Stimulated activated CD4-positive, alpha-beta T cell treated with anti-CD3 and anti-CD28 coated beads, Interleukin-1b, Interleukin-23, amount 100 ng/mL, for 24 hours (primary cell): ENCODE measurements at regions not wholly inside any gene's neighbourhood (a gene's known extent, or its start where the extent isn't known, plus 50 kb on each side); places are given as distances from the start of the nearest gene placed in this dataset.
"Not testable (repeated sequence)": the region's sequence is repeated elsewhere in the genome, so short reads cannot be mapped to it uniquely, and the experiment has no call there.

Experiments
- DNase-seq, 4 experiments: peaks; one replicate each; pipeline ENCODE4 v3.0.0-alpha.2; 2020; ENCODE audit warnings: low read depth in 4 of 4, low spot score in 1 of 4

- DNase-seq = no peak
Observed at GRCh38 chr12:75710361-75711069, 199.1 kb upstream of the KRR1 start.

DNA sequence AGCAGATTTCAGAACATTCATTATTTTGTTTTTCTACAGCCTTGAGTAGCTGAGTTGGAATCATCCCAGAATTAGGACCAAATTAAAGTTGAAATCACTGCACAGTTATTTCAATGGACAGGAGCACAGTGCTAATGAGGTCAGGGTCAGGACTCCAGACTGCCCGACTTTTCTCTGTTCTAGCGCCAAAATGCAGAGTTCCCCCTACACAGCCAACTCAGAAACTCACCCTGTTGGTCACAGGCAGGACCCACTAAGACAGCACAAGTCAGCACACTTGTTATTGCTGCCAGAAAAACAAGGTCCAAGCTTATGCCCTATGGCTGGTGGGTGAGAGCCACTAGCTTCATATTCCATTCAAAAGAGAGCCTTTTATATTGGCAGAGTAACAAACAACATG lies 198.1 kb upstream of the KRR1 start:
- no peak for DNase-seq

DNA sequence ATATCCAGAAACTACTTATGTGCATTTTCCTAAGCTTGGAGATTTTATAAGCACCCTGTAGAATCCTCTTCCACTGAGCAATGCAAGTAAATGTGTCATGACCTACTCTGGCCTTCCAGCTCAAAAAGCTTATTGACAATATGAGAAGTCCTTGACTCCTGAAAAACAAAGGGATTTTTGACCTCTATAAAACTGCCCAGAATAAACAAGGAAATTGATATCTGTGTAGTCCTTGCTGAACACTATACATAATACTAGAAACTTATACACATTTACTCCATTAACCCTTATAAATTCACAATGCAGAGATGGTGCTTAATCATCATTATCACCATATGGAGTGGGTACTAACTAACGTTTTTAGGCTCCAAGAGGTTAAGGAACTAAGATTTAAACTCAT lies 197.4 kb upstream of the KRR1 start:
- DNase-seq = no peak

DNA sequence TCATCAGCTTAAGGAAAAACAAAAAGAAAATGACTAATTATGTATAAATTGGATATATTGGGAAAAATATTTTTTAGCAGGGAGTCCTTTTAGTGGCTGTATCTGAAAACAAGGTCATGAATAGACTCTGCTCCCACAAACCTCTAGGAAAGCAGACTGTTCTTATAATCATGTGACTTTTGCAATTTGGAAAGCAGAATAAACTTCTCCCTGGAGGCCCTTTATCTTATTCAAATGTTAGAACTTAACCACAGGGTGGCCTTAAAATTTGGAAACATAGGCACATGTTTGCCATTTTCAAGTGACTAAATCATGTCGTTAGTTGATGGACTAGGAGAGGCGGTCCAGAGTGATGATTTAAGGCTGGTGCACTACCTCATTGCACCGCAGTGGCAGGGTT lies 196.6 kb upstream of the KRR1 start:
- no peak for DNase-seq

DNA sequence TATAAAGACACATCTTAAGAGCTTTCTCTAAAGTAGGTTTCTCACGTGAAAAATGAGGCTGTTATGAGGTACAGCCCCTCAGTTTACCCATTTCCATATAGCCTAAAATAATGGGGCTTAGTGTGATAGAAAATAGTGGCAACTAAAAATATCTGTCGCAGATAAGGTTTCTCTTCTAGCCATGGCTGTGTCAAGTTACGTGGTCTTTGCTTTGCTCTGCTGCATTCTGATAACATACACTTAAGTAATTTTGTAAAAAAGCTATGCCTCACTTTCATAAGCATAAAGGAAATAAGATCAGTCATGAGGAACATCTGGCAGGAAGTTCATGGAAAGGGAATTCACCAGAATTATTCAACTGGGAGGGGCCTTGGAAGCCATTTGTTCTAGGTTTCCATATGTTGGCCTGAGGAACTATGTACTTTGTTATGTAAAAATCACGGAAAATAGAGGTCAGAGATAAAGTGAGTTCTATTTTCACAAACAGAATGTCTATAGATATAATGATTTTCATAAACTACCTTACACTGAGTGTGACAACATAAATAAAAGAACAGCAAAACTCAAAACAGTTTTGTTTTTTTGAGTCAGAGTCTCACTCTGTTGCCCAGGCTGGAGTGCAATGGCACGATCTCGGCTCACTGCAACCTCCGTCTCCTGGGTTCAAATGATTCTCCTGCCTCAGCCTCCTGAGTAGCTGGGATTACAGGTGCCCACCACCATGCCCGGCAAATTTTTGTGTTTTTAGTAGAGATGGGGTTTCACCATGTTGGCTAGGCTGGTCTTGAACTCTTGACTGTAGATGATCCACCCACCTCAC lies 195.6 kb upstream of the KRR1 start:
- no peak for DNase-seq

DNA sequence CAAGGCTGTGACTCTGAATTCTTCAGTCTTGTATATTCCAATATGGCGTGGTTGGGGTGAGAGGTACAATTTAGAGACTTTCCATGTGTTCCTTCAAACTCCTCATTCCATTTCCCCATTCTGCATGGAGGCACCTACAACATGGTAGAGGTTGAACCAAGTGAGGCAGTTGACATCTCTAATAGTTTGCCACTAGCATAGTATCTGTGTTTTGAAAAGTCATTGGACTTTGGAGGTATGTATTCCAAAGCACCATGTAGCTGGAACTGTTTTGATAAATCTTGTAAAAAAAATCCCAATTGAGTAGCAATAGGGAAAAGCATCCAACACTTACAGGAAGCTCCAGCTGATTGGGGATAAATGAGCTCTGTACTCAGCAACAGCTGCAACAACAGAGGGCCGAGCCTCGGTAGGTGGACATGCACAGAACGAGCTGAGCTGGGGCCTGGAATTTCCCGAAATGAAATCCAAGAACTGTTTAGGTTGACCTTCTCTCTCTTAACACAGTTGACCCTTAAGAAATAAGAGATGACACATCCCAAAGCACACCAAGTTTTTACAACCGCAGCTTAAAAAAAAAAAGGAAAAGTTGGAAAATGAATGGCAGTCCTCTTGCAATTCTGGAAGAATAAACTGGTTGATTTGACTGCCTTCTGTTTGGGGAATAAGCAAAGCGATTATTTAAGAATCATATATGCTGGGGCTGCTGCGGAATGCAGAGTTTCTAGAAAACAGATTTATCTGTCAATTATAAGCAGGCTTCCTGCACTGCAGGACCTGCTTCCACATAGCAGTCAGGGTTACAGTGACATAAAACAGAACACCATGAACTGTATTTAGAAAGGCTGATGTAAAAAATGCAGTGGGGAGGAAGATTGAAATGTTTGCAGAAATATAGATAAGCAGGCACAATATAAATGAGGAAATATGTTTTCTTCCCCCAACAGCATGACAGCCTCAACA lies 194.6 kb upstream of the KRR1 start:
- no peak for DNase-seq

DNA sequence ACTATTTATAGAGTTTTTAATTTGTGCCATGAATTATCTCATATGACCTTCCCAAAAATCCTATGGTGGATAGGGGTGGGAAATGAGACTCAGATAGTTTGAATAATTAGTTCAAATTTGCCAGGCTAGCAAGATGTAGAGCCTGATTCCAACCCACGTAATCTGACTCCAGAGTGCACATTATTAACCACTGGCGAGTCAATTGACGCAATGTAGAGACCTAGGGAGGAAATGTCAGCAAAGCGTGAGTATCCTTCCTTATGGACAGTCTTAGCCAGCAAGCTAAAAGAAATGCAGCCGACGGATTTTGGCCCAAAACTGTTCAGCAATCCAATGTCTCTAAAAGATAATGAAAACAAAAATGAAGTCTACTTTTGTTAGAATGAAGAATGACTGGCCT lies 193.3 kb upstream of the KRR1 start:
- DNase-seq = no peak

GRCh38 chr12:75704208-75704607 lies 192.8 kb upstream of the KRR1 start:
- no peak for DNase-seq

GRCh38 chr12:75703131-75703530 lies 191.7 kb upstream of the KRR1 start:
- no peak for DNase-seq

- no peak for DNase-seq
Observed at GRCh38 chr12:75702477-75703093, 191.2 kb upstream of the KRR1 start.

DNA sequence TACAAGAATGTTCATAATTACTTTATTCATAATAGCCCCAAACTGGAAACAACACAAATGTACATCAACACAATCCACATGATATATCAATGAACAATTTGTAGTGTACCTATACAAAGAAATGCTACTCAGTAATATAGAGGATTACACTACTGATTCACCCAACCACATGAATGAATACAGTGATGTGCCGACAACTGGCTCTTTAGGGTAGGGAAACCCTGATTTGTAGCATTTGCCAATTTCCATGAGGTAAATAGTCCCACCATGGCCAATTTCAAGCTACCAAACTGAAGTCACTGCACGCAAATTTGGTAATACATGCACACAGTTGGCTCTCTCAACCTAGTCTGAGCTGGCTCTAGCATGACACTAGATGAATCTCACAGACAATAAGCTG lies 190.4 kb upstream of the KRR1 start:
- no peak for DNase-seq

DNA sequence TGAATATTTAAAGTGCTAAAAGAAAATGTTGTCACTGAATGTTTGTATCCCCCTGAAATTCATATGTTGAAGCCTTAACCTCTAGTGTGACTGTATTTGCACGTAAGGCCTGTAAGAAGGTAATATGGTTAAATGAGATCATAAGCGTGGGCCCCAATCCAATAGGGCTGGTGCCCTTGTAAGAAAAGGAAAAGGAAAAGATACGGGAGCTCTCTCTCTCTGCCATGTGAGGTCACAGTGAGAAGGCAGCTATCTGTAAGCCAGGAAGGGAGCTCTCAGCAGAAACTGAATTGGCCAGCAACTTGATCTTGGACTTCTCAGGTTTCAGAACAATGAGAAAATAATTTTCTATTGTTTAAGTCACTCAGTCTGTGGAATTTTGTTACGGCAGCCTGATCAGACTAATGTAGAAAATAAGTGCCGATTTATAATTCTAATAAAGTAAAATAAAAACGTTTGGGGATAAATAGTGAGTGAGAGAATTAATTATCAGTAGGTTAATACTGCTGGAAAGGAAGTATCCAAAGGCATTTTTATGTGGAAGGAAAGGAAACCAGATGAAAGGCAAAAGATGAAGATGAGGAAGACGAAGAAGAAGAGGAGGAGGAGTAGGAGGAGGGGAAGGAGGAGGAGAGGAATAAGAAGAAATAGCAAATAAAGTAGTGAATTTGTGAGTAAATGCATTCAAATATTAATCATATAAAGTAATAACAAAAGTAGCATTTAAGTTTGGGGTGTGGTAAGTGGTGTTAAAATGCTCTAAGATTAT lies 188.5 kb upstream of the KRR1 start:
- no peak for DNase-seq

DNA sequence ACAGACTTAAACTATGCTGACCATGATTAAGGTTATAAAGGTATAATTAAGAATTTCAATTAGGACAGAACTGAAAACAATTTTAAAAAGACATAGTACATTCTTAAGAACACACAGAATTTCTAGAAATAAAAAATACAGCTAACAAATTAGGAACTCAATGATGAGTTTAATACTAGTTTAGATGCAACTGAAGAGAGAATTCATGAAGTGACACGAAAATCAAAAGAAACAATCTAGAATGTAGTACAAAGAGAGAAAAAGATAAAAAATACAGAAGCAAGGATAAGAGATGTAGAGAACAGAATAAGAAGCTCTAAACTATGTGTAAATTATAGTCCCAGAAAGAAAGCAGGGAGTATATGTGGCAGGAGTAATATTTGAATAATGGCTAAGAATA lies 187.8 kb upstream of the KRR1 start:
- no peak for DNase-seq

GRCh38 chr12:75698052-75698451 lies 186.6 kb upstream of the KRR1 start:
- DNase-seq = no peak

GRCh38 chr12:75695926-75696325 lies 184.5 kb upstream of the KRR1 start:
- DNase-seq = no peak

GRCh38 chr12:75694534-75695268 lies 183.3 kb upstream of the KRR1 start:
- DNase-seq = no peak

- no peak for DNase-seq
Observed at GRCh38 chr12:75692876-75693275, 181.5 kb upstream of the KRR1 start.

DNA sequence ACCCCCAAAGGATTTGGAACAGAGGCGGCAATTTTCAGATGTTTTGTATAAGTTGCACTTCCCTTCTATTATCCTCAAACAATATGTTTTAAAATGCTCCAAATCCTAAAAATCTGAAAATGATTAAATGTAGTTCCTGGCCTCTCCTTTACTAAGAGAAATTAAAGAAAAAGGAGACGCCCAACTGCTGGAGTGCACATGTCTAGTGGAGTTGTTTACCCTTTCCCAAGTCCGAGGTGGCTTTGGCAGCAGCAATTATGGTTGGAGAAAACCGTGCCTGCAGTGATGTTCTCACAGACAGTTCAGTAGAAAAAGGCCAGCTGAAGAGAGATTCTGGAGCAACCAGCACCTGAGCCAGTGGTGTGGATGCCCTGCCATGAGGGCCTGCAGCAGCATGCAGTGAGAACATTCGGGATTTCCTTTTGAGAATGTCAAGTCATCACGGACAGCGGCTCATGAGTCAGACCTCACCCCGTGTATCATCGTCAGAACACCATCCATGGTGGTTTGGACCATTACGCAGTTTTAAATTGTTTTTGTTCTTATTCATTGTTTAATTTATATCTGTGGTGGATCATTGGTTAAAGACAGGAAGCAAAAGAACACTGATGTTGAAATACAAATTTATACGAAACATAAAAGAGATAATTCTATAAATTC lies 179.0 kb upstream of the KRR1 start:
- no peak for DNase-seq

- DNase-seq = not testable (repeated sequence)
Observed at GRCh38 chr12:75686233-75686632, 174.8 kb upstream of the KRR1 start.
